Brain microvascular endothelial cell (primary cell): ENCODE measurements at regions not wholly inside any gene's neighbourhood (a gene's known extent, or its start where the extent isn't known, plus 50 kb on each side); places are given as distances from the start of the nearest gene placed in this dataset.

ENCODE experiments used
- DNase-seq: peaks from one replicate; pipeline ENCODE4 v3.0.0-alpha.2; 2020
- H3K27ac ChIP-seq: fragments of 250-450 bp; sonication (Bioruptor Pico); 2 replicates; pipeline ENCODE4 v1.5.1; 2020; ENCODE audit warnings: mild to moderate bottlenecking, moderate library complexity
- H3K27me3 ChIP-seq: fragments of 250-450 bp; sonication (Bioruptor Pico); replicated peaks from 2 replicates; pipeline ENCODE4 v1.5.1; 2020; ENCODE audit warnings: mild to moderate bottlenecking
- H3K36me3 ChIP-seq: fragments of 250-450 bp; sonication (Bioruptor Pico); replicated peaks from 2 replicates; pipeline ENCODE4 v1.5.1; 2020; ENCODE audit warnings: mild to moderate bottlenecking
- H3K4me3 ChIP-seq: 2 replicates; pipeline ENCODE4 v1.5.1; 2011; ENCODE audit warnings: low read depth, mild to moderate bottlenecking, control low read depth, low read length, moderate library complexity
- in situ Hi-C: cut with HindIII; loops from 2 replicates; pipeline ENCODE4 v1.10.0; 2017; ENCODE audit warnings: low sequenced_read_pairs, low pct_ligation_motif_present
- TF ChIP-seq, protein P1 (sequence below): IDR thresholded peaks from 2 replicates; pipeline ENCODE4 v1.5.1; 2011; ENCODE audit warnings: low read depth, mild to moderate bottlenecking, moderate library complexity, low read length, control low read depth, inconsistent platforms; ENCODE audit errors: missing control alignments

DNA sequence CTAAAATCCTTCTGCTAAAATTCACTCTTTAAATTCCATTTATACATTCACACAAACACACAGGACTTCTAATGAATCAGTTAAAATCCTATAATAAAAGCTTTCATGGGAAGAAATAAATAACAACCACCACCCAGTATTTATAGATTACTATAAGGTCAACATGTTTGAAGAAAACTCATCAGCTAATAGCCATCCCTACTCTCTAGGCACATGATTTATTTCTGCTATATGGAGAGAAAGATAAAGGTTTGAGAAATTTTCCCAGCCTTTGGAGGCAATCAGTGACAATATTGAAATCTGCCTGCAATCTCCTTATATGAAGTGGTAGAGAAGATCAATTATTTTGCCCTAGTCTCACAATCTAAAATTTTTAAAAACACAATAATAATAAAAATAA is 1038.9 kb upstream of the DIAPH2 start:
- Histone ChIP-seq H3K27me3 (no peaks in the 10 kb centered on the region), H3K36me3 (no peaks in the 10 kb centered on the region), H3K4me3 (no peak overlapping the region), H3K27ac (no peak overlapping the region)
- TF ChIP-seq, protein P1, sequence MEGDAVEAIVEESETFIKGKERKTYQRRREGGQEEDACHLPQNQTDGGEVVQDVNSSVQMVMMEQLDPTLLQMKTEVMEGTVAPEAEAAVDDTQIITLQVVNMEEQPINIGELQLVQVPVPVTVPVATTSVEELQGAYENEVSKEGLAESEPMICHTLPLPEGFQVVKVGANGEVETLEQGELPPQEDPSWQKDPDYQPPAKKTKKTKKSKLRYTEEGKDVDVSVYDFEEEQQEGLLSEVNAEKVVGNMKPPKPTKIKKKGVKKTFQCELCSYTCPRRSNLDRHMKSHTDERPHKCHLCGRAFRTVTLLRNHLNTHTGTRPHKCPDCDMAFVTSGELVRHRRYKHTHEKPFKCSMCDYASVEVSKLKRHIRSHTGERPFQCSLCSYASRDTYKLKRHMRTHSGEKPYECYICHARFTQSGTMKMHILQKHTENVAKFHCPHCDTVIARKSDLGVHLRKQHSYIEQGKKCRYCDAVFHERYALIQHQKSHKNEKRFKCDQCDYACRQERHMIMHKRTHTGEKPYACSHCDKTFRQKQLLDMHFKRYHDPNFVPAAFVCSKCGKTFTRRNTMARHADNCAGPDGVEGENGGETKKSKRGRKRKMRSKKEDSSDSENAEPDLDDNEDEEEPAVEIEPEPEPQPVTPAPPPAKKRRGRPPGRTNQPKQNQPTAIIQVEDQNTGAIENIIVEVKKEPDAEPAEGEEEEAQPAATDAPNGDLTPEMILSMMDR = no peak
- in situ Hi-C loops = no loop called here
- DNase-seq = no peak

DNA sequence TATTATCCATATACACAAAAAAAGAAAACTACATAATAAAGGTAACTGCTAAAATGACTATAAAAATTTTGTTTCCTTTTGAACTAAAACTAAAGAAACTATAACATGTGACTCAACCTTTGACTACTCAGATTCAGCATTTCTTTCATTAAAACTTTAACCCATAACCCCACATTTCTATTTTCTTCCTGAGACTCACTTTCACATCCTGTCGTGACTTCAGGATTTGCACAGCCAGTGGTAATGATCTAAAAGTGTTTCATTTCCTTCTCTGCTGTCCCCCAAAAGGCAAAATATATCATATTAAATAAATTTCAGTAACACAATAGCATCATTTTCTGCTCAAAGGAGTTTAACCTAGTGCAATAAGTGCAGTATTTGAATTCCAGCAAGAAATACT is 1022.4 kb upstream of the DIAPH2 start:
- in situ Hi-C loops = no loop called here

DNA sequence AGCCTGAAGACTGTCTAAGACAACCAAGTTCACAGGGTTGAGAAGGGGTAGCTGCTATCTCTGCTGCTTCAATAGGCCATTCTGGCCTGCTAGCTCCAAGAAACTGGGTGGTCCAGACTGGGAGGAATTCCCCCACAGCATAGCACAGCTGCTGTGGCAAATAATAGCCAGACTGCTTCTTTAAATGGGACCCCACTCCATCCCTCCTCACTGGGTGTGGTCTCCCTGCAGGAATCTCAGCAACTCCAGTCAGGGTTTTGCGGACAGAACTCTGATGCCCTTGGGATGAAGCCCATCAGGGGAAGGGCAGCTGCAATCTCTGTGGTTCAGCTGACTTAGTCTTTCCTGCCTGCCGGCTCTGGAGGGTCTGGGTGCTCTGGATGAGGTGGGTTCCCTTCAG is 1018.6 kb upstream of the DIAPH2 start:
- in situ Hi-C loops = no loop called here

More for the DNA sequence above, 1022.4 kb upstream of the DIAPH2 start:
- Histone ChIP-seq H3K27ac (no peak overlapping the region), H3K4me3 (no peak overlapping the region), H3K36me3 (no peaks in the 10 kb centered on the region), H3K27me3 (no peaks in the 10 kb centered on the region)
- TF ChIP-seq, protein P1 = no peak
- no peak for DNase-seq

DNA sequence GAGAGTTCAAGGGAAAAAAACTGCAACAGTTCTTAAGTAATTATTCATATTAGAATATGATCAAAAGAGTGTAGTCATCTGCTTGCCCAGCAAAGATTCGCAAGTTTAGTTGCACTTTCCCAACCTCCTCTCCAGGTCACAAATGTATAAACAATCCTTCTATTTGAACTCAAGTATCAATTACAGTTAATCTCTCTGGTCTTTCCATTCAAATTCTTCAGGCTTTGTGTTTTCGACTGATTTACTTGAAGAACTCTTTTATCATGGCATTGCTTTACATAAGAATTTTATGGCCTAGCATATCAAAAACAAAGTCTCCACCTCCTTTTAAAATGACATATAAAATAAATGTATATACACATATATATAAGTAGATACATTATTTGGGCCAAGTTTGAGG is 1009.6 kb upstream of the DIAPH2 start:
- in situ Hi-C loops = no loop called here
- no peak for DNase-seq

More for the DNA sequence above, 1018.6 kb upstream of the DIAPH2 start:
- DNase-seq = no peak
- Histone ChIP-seq H3K27ac (no peak overlapping the region), H3K36me3 (no peaks in the 10 kb centered on the region), H3K4me3 (no peak overlapping the region), H3K27me3 (no peaks in the 10 kb centered on the region)
- TF ChIP-seq, protein P1 = no peak

DNA sequence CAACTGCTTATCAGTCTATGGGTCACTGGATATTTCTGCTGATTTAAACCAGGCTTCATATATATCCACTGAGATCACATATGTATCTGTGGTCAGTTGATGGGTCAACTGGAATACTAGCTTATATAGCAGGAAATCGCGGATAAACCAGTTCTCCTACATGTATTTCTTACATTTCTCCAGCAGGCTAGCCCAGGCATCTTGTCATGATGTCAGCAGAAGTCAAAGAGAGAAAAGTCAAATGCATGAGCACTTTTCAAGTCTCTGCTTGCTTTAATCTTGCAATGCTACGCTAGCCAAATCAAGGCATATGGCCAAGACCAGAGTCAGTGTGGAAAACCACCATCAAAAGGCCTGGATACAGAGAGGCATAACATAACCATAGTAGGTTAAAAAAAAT is 1008.8 kb upstream of the DIAPH2 start:
- Histone ChIP-seq H3K4me3 (no peak overlapping the region), H3K27me3 (no peaks in the 10 kb centered on the region), H3K27ac (no peak overlapping the region), H3K36me3 (no peaks in the 10 kb centered on the region)
- DNase-seq = no peak
- in situ Hi-C loops = no loop called here
- TF ChIP-seq, protein P1 = no peak

More for the DNA sequence above, 1009.6 kb upstream of the DIAPH2 start:
- TF ChIP-seq, protein P1 = no peak
- Histone ChIP-seq H3K36me3 (no peaks in the 10 kb centered on the region), H3K27me3 (no peaks in the 10 kb centered on the region), H3K27ac (no peak overlapping the region), H3K4me3 (no peak overlapping the region)

DNA sequence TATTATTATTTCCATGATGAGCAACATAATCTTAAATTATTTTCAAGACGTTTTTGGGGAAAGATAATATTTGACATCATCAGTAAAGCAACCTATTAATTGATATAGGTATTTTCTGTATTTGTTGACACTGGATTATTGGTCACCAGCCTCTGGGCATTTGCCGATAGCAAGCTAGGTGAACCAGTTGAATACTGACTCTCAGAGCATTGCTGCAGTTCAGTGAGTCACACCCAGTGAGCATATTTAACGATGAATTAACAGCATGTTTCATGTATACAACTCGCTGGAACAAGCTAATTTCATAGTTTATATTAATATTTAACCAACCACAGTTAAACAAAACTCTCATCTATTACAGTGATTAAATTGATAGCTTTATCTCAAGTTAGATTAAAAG is 1006.0 kb upstream of the DIAPH2 start:
- H3K36me3 ChIP-seq = no peaks in the 10 kb centered on the region
- H3K27me3 ChIP-seq = no peaks in the 10 kb centered on the region
- TF ChIP-seq, protein P1 = no peak
- in situ Hi-C loops = no loop called here
- no peak for DNase-seq
- no peak overlapping the region for H3K27ac ChIP-seq
- H3K4me3 ChIP-seq = no peak overlapping the region
